Liver (tissue), 3 donors: ENCODE measurements at regions not wholly inside any gene's neighbourhood (a gene's known extent, or its start where the extent isn't known, plus 50 kb on each side); places are given as distances from the start of the nearest gene placed in this dataset.

Experiments
- EGR1 ChIP-seq, 2 donors: IDR thresholded peaks; 2 replicates each; pipeline ENCODE4 v1.6.1; 2016 to 2018; ENCODE audit warnings: antibody characterized with exemption in 2 of 2, low read depth in 2 of 2
- FOXA1 ChIP-seq: IDR thresholded peaks from 2 replicates; pipeline ENCODE4 v1.6.1; 2016; ENCODE audit warnings: antibody characterized with exemption
- HNF4A ChIP-seq, 2 donors: conservative IDR thresholded peaks; 2 replicates each; pipeline ENCODE4 v1.6.1; 2016; ENCODE audit warnings: antibody characterized with exemption in 2 of 2, mild to moderate bottlenecking in 2 of 2
- JUND ChIP-seq, 2 donors: IDR thresholded peaks; 2 replicates each; pipeline ENCODE4 v1.6.1; 2016; ENCODE audit warnings: antibody characterized with exemption in 2 of 2
- RAD21 ChIP-seq, 2 donors: IDR thresholded peaks; 2 replicates each; pipeline ENCODE4 v1.6.1; 2016; ENCODE audit warnings: antibody characterized with exemption in 2 of 2, mild to moderate bottlenecking in 2 of 2
- TF ChIP-seq, protein P1 (sequence below): fragments of 150-350 bp; IDR thresholded peaks from 2 replicates; pipeline ENCODE4 v1.5.1; 2017; ENCODE audit warnings: improper control_type of control experiment, low read depth, low read length; ENCODE audit not compliant: missing input control
- donor health status: healthy.
- donor health status: healthy.

- TF ChIP-seq, protein P1, sequence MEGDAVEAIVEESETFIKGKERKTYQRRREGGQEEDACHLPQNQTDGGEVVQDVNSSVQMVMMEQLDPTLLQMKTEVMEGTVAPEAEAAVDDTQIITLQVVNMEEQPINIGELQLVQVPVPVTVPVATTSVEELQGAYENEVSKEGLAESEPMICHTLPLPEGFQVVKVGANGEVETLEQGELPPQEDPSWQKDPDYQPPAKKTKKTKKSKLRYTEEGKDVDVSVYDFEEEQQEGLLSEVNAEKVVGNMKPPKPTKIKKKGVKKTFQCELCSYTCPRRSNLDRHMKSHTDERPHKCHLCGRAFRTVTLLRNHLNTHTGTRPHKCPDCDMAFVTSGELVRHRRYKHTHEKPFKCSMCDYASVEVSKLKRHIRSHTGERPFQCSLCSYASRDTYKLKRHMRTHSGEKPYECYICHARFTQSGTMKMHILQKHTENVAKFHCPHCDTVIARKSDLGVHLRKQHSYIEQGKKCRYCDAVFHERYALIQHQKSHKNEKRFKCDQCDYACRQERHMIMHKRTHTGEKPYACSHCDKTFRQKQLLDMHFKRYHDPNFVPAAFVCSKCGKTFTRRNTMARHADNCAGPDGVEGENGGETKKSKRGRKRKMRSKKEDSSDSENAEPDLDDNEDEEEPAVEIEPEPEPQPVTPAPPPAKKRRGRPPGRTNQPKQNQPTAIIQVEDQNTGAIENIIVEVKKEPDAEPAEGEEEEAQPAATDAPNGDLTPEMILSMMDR, result no peak
- no peak for TF ChIP-seq HNF4A (conservative IDR thresholded peaks at IDR 0.05)
- TF ChIP-seq RAD21 (IDR thresholded peaks at IDR 0.05), result no peak
- TF ChIP-seq FOXA1, result no peak
- no peak for TF ChIP-seq JUND (IDR thresholded peaks at IDR 0.05)
- TF ChIP-seq EGR1 (IDR thresholded peaks at IDR 0.05; ENCODE audit: low read depth in 2 of 2), result no peak
Measured at GRCh38 chr6:166841216-166841615, 115.1 kb downstream of the RNASET2 start.
